Neural cell (in vitro differentiated cells): ENCODE measurements at regions not wholly inside any gene's neighbourhood (a gene's known extent, or its start where the extent isn't known, plus 50 kb on each side); places are given as distances from the start of the nearest gene placed in this dataset.

Experiments used
- H2AFZ ChIP-seq: fragments of 200-600, 300-800 bp; sonication (generic), shearing (Covaris generic); 2 replicates; pipeline ENCODE4 v1.6.0; 2014; ENCODE audit warnings: low read depth, mild to moderate bottlenecking, antibody characterized with exemption, low read length, moderate library complexity
- H3F3A ChIP-seq: fragments of 200-600 bp; shearing (Covaris generic); 2 replicates; pipeline ENCODE4 v1.6.1; 2016; ENCODE audit warnings: mild to moderate bottlenecking, moderate library complexity, mixed read lengths, antibody characterized with exemption, low read length; ENCODE audit not compliant: insufficient read depth, poor library complexity, severe bottlenecking
- H3K27ac ChIP-seq: fragments of 200-600, 300-800 bp; sonication (generic), shearing (Covaris generic); 2 replicates; pipeline ENCODE4 v1.5.1; 2014; ENCODE audit warnings: mild to moderate bottlenecking, low read length, moderate library complexity
- H3K27me3 ChIP-seq: fragments of 300-800, 200-600 bp; sonication (generic), shearing (Covaris generic); 2 replicates; pipeline ENCODE4 v1.6.0; 2014; ENCODE audit warnings: mild to moderate bottlenecking, low read depth, low read length, moderate library complexity; ENCODE audit not compliant: insufficient read depth
- H3K36me3 ChIP-seq: fragments of 300-800, 200-600 bp; sonication (generic), shearing (Covaris generic); 2 replicates; pipeline ENCODE4 v1.5.1; 2014; ENCODE audit warnings: mild to moderate bottlenecking, antibody characterized with exemption, low read length, moderate library complexity; ENCODE audit not compliant: insufficient read depth
- H3K4me2 ChIP-seq: fragments of 300-800, 200-600 bp; sonication (generic), shearing (Covaris generic); 2 replicates; pipeline ENCODE4 v1.6.0; 2014; ENCODE audit warnings: mild to moderate bottlenecking, low read length
- H3K4me3 ChIP-seq: fragments of 300-800, 200-600 bp; sonication (generic), shearing (Covaris generic); 2 replicates; pipeline ENCODE4 v1.5.1; 2014; ENCODE audit warnings: mild to moderate bottlenecking, low read length, moderate library complexity
- H3K79me2 ChIP-seq: fragments of 200-600 bp; shearing (Covaris generic); replicated peaks from 2 replicates; pipeline ENCODE4 v1.6.0; 2014; ENCODE audit warnings: mild to moderate bottlenecking, low read length, moderate library complexity; ENCODE audit not compliant: insufficient read depth
- H3K9ac ChIP-seq: fragments of 300-800, 200-600 bp; sonication (generic), shearing (Covaris generic); 2 replicates; pipeline ENCODE4 v1.6.1; 2016; ENCODE audit warnings: mild to moderate bottlenecking, low read length, mixed read lengths
- H3K9me2 ChIP-seq: fragments of 200-600 bp; shearing (Covaris generic); 2 replicates; pipeline ENCODE4 v1.6.1; 2016; ENCODE audit warnings: mild to moderate bottlenecking, low read length, mixed read lengths; ENCODE audit not compliant: insufficient read depth
- H3K9me3 ChIP-seq: fragments of 200-600, 300-800 bp; sonication (generic), shearing (Covaris generic); 2 replicates; pipeline ENCODE4 v1.6.1; 2016; ENCODE audit warnings: mild to moderate bottlenecking, mixed run types, low read length, moderate library complexity, mixed read lengths
- H4K20me1 ChIP-seq: fragments of 200-600 bp; shearing (Covaris generic); 2 replicates; pipeline ENCODE4 v1.6.1; 2016; ENCODE audit warnings: mild to moderate bottlenecking, mixed run types; ENCODE audit not compliant: insufficient read depth
- EZH2 ChIP-seq: fragments of 200-600, 300-800 bp; shearing (Covaris generic), sonication (generic); IDR thresholded peaks from 2 replicates; pipeline ENCODE4 v1.6.1; 2014; ENCODE audit warnings: antibody characterized with exemption, low read length, borderline replicate concordance, mild to moderate bottlenecking; ENCODE audit not compliant: insufficient read depth, poor library complexity, severe bottlenecking
- MXI1 ChIP-seq: fragments of 450-650 bp; conservative IDR thresholded peaks from 2 replicates; pipeline ENCODE4 v1.6.1; 2014; ENCODE audit warnings: antibody characterized with exemption, mild to moderate bottlenecking; ENCODE audit not compliant: poor library complexity, severe bottlenecking
- RAD21 ChIP-seq: fragments of 450-650 bp; conservative IDR thresholded peaks from 2 replicates; pipeline ENCODE4 v1.6.1; 2014; ENCODE audit warnings: antibody characterized with exemption, mild to moderate bottlenecking, moderate library complexity
- SMC3 ChIP-seq: fragments of 450-650 bp; conservative IDR thresholded peaks from 2 replicates; pipeline ENCODE4 v1.6.1; 2014; ENCODE audit warnings: antibody characterized with exemption, mild to moderate bottlenecking, moderate library complexity; ENCODE audit not compliant: poor library complexity
- TAF1 ChIP-seq: IDR thresholded peaks from 2 replicates; pipeline ENCODE4 v1.6.1; 2012; ENCODE audit warnings: low read depth
- TF ChIP-seq, protein P1 (sequence below): IDR thresholded peaks from 2 replicates; pipeline ENCODE4 v1.6.1; 2012; ENCODE audit warnings: borderline replicate concordance

DNA sequence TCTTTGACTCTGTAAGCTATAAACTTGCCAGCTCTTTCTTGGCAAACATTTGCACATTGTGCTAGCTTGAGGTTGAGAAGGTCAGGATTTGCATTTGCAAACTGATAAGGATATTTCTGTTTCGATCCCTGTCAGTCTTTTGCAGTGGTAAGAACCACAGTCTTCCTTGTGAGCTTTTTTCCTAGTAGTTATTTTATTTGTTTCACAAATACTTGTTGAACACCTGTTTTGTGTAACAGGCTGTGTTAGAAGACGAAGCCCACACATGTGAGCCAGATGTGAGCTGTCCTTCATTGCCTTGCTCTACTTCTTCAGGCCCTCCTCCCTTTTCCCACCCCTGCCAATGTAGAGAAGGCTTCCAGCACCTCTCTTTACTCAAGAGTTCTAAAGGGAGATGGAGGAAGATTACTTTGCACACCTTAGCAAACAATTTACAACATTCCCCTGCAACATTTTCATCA, 327.0 kb upstream of the KLF4 start (continued):
- TF ChIP-seq, protein P1, sequence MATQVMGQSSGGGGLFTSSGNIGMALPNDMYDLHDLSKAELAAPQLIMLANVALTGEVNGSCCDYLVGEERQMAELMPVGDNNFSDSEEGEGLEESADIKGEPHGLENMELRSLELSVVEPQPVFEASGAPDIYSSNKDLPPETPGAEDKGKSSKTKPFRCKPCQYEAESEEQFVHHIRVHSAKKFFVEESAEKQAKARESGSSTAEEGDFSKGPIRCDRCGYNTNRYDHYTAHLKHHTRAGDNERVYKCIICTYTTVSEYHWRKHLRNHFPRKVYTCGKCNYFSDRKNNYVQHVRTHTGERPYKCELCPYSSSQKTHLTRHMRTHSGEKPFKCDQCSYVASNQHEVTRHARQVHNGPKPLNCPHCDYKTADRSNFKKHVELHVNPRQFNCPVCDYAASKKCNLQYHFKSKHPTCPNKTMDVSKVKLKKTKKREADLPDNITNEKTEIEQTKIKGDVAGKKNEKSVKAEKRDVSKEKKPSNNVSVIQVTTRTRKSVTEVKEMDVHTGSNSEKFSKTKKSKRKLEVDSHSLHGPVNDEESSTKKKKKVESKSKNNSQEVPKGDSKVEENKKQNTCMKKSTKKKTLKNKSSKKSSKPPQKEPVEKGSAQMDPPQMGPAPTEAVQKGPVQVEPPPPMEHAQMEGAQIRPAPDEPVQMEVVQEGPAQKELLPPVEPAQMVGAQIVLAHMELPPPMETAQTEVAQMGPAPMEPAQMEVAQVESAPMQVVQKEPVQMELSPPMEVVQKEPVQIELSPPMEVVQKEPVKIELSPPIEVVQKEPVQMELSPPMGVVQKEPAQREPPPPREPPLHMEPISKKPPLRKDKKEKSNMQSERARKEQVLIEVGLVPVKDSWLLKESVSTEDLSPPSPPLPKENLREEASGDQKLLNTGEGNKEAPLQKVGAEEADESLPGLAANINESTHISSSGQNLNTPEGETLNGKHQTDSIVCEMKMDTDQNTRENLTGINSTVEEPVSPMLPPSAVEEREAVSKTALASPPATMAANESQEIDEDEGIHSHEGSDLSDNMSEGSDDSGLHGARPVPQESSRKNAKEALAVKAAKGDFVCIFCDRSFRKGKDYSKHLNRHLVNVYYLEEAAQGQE = no peak
- TF ChIP-seq MXI1 (no peak), SMC3 (no peak), TAF1 (no peak)

DNA sequence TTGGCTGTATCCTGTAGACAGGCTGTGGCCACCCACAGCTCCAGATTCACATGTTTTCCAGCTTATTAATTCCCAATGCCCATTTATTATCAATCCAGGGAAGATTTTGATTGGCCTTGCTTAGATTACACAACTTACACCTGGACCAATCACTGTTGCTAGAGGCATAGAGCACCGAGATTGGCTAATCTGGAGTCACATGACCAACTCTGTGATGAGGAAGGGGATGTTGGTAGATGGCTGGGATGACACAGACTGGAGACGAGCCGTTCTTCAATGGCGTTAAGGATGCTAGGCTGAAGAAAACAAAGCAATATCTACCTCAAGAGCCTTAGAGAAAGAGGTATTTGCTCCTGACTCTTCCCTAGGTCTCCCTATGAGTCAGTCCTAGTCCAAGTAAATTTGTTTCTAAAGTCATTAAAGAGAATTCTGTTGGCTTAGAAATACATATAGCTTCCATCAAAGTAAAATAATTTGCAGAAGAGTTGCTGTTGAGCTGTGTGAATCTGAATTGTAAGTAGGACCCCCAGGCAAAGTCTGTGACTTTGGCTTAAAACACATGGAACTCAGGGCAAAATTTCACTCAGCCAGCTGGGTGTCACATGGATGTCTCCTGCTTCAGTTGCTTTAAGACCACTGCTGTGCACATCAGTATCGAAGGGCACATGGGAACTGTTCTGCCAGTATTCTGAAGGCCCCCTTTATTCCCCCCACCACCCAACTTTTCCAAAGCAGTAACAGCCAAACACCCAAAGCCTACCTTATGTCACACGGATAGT, 326.4 kb upstream of the KLF4 start:
- TF ChIP-seq MXI1 (no peak), TAF1 (no peak), RAD21 (no peak), EZH2 (no peak)
- TF ChIP-seq, protein P1 = no peak
- Histone ChIP-seq H3K27me3 (no peaks in the 10 kb centered on the region), H3K36me3 (no peaks in the 10 kb centered on the region), H2AFZ (no peak overlapping the region), H3K4me3 (no peak overlapping the region), H3K9ac (no peak overlapping the region), H4K20me1 (no peaks in the 10 kb centered on the region), H3F3A (no peaks in the 10 kb centered on the region), H3K79me2 (no peaks in the 10 kb centered on the region), H3K9me2 (no peaks in the 10 kb centered on the region), H3K4me2 (no peak overlapping the region), H3K27ac (no peak overlapping the region), H3K9me3 (no peaks in the 10 kb centered on the region)

DNA sequence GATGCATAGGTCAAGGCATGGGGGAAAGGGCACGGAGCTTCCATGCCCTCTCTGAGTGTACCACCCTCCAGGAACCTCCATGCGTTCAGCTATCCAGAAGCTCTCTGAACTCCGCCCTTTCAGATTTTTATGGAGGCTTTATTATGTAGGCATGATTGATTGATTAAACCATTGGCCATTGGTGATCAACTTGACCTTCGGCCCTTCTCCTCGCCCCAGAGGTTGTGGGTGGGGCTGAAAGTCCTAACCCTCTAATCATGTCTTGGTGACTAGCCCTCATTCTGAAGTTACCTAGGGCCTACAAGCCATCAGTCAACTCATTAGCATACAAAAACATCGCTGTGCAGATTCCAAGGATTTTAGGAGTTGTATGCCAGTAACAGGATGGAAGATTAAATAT, 323.7 kb upstream of the KLF4 start:
- H3K79me2 ChIP-seq = no peaks in the 10 kb centered on the region
- no peaks in the 10 kb centered on the region for H3K36me3 ChIP-seq
- no peak for TF ChIP-seq TAF1

More for the DNA sequence above, 323.7 kb upstream of the KLF4 start:
- Histone ChIP-seq H3K27ac (no peak overlapping the region), H3F3A (no peaks in the 10 kb centered on the region), H3K4me3 (no peak overlapping the region), H3K9me3 (no peaks in the 10 kb centered on the region), H3K9ac (no peak overlapping the region), H2AFZ (no peak overlapping the region), H4K20me1 (no peaks in the 10 kb centered on the region), H3K9me2 (no peaks in the 10 kb centered on the region), H3K4me2 (no peak overlapping the region), H3K27me3 (no peaks in the 10 kb centered on the region)
